Erythroblast (primary cell): ENCODE measurements at regions not wholly inside any gene's neighbourhood (a gene's known extent, or its start where the extent isn't known, plus 50 kb on each side); places are given as distances from the start of the nearest gene placed in this dataset.

Experiments used
- GATA1 ChIP-seq: IDR thresholded peaks from 2 replicates; pipeline ENCODE4 v1.6.1; 2011; ENCODE audit warnings: low read depth, mild to moderate bottlenecking, control low read depth, low read length, moderate library complexity
- POLR2A ChIP-seq: IDR thresholded peaks from 2 replicates; pipeline ENCODE4 v1.6.1; 2011; ENCODE audit warnings: mild to moderate bottlenecking, low read length

- TF ChIP-seq POLR2A, result no peak
- TF ChIP-seq GATA1, result no peak
Observed at GRCh38 chr2:220377482-220378155, 750.2 kb downstream of the SLC4A3 start.
